NOMO-1 treated with DMSO at 0.1 percent for 48 hours (cell line): ENCODE measurements at regions not wholly inside any gene's neighbourhood (a gene's known extent, or its start where the extent isn't known, plus 50 kb on each side); places are given as distances from the start of the nearest gene placed in this dataset.
A peak's percentile ranks its signal among the peaks of the same experiment; 100 is the strongest.

Experiments used
- DNase-seq: peaks from one replicate; lab custom pipeline; 2025; ENCODE audit not compliant: unreplicated experiment; lab: John Stamatoyannopoulos, UW

- no peak for DNase-seq
Measured at GRCh38 chr13:80284290-80284689, 56.6 kb downstream of the SPRY2 start.

- DNase-seq, result no peak
Measured at GRCh38 chr13:80278706-80279105, 62.2 kb downstream of the SPRY2 start.

- DNase-seq, result peak; percentile 66
Measured at GRCh38 chr13:80276371-80277289, 64.3 kb downstream of the SPRY2 start.

GRCh38 chr13:80274643-80275042 is 66.3 kb downstream of the SPRY2 start:
- DNase-seq, result no peak

- DNase-seq, result no peak
Measured at GRCh38 chr13:80273718-80274117, 67.2 kb downstream of the SPRY2 start.

GRCh38 chr13:80265348-80265747 is 75.6 kb downstream of the SPRY2 start:
- DNase-seq, result peak; percentile 60

- DNase-seq, result no peak
Measured at GRCh38 chr13:80263745-80264513, 77.0 kb downstream of the SPRY2 start.

GRCh38 chr13:80262051-80262695 is 78.8 kb downstream of the SPRY2 start:
- DNase-seq, result no peak

GRCh38 chr13:80259159-80259558 is 81.8 kb downstream of the SPRY2 start:
- DNase-seq, result no peak

GRCh38 chr13:80256352-80256932 is 84.5 kb downstream of the SPRY2 start:
- DNase-seq, result no peak

GRCh38 chr13:80255946-80256345 is 85.0 kb downstream of the SPRY2 start:
- no peak for DNase-seq

- DNase-seq, result peak; percentile 11
Measured at GRCh38 chr13:80251403-80251802, 89.5 kb downstream of the SPRY2 start.

GRCh38 chr13:80250213-80250810 is 90.6 kb downstream of the SPRY2 start:
- peak; percentile 10 for DNase-seq

- DNase-seq, result no peak
Measured at GRCh38 chr13:80249516-80250212, 91.3 kb downstream of the SPRY2 start.

- peak; percentile 26 for DNase-seq
Measured at GRCh38 chr13:80245162-80245733, 95.7 kb downstream of the SPRY2 start.

- DNase-seq, result no peak
Measured at GRCh38 chr13:80244574-80244973, 96.4 kb downstream of the SPRY2 start.

- no peak for DNase-seq
Measured at GRCh38 chr13:80242728-80243427, 98.0 kb downstream of the SPRY2 start.

- DNase-seq, result peak; percentile 50
Measured at GRCh38 chr13:80239571-80240255, 101.2 kb downstream of the SPRY2 start.

GRCh38 chr13:80239116-80239515 is 101.8 kb downstream of the SPRY2 start:
- no peak for DNase-seq
